NCI-H128 (cell line): ENCODE measurements at regions not wholly inside any gene's neighbourhood (a gene's known extent, or its start where the extent isn't known, plus 50 kb on each side); places are given as distances from the start of the nearest gene placed in this dataset.

Experiments
- DNase-seq: peaks from one replicate; lab custom pipeline; 2025; ENCODE audit not compliant: unreplicated experiment; lab: John Stamatoyannopoulos, UW

DNA sequence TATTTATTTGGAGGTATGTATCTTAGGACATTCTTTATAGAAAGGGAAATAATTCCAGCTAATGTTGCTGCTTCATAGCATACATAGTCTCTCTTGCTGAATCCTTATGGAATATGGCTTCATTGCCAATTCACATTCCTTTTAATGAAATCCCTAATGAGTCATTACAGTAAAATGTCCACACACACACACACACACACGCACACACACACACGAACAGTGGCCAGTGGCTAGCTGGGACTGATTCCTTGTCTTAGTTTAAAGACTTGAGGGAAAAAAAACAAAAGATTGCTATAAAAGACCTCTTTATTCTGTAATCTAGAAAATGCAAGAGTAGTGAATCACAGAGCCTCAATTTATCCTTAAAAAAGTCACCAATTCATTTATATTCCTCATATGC lies 301.6 kb downstream of the SLITRK6 start:
- DNase-seq: no peak

DNA sequence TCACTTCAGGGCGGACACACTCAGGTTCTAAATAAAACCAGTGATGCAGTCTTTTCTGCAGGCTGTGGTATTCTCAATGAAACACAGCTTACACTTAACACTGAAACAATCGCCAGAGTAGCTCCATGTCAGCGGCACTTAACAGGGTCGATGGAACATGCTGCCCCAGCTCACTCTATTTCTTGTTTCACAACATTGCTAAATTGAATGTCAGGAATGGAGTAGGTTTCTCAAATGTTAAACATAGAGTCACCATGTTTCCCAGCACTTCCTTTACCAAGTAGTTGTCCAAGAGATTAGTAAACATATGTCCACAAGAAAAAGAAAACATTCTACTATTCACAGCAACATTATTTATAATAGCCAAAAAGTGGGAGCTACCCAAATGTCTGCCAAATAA lies 306.9 kb downstream of the SLITRK6 start:
- DNase-seq: no peak

DNA sequence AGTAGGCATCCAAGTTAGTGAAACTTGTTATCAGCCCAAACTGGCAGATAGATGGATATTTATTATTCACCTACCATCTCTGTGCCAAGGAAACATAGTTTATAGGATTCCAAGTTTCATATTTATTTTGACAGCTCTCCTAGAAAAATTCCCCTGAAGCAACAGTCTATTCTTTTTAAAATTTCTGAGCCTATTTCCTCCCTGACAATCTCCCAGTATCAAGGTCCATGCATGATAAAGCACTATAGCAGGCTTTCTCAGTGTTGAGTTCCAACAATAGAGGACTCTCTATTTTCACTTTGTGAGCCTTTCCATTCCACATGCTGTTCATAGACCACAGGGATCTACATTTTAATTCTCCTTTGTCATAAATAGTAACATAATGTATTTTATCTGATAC lies 312.6 kb downstream of the SLITRK6 start:
- no peak for DNase-seq

DNA sequence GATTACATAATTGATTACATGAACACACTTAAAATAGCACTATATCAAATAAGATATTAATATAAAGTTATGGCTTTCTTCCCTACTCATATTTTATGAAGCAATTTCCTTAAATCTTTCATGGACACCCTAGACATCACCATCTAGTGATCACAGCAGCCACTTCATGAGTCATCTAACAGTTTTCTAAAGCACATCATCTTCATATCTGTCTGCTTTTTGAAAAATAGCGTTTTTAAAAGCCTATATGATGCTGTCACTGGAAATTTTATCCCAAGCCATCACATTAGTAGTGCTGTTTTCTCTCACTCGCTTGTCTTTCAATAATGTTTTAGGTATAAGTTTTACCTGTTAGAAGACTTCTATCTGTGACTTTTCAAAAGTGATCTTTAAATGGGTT lies 326.1 kb downstream of the SLITRK6 start:
- DNase-seq: no peak

DNA sequence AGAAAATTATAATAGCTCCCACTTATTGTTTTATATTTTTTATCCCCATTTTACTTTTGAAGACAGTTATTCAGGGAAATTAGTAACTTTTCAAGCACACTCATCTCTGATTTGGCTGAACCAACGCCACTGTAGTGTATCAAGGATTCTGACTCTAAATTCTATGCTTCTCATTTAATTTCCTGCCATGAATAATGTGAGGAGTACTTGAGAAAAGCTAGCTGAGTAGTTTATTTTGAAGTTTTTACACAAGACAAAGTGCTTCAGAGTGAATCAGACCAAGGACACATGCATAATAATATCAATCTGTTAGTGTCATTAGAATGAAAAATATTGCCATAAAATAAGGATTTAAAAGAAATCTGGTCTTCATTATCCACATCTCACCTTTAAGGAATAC lies 329.9 kb downstream of the SLITRK6 start:
- DNase-seq: no peak

DNA sequence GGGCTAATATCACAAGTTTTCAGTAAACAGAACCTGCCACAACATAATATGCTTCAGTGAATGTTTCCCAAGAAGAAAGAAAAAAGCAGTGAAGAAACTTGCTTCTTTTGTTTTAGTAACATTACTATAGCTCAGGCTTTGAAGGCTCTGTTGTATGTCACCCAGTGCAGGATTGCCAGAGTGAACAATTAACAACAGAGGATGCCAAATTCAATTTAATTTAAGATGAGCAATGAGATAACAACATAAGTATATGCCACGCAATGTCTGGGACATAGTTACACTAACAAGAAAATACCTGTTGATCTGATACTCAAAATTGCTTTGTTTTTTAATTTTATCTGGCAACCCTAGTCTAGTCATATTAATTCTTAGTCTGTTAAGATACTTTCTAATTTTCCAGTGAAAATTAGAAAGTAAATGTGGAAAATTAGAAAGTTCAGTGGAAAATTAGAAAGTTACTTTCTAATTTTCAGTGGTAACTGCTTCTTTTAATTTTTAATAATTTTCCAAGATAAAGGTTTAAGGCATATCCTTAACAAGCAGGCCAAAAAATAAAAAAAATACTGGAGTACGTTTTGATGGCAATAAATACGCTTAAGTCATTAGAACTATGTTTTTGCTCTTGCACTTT lies 336.3 kb downstream of the SLITRK6 start:
- no peak for DNase-seq

DNA sequence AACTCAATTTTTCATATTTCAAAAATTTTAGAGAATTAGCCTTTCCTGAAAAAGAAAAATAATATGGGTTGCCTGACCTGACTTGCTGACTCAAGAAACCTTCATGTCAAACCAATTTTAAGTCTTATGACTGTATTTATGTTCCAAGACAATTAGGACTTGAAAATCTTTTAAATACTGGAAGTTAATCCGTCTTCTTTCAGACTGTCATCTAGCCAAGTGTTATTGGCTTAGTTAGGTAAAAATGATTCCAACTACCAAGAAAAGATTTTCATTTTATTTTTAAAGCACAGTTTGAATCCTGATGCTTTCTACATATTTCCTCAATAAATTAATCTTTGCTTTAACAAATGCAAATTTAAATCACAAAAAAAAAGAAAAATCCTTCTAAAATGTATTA lies 337.6 kb downstream of the SLITRK6 start:
- DNase-seq: no peak

DNA sequence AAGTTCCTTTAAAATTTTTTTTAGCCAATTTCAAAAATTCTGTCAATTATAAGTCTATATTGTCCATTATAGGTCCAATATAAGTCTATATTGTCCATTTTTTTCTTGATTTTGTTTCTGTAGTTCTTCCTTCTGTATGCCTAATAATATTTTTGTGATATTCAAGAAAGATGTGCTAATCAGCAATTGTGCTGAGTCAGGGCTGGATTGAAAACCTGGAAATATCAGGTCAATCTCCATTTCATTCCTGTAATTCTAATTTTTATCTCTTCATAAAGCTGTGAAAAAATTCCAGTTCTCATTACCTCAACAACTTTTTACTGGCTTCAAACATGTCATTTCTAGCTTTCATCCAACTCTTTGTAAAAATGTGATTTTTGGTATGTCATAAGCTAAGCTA lies 353.7 kb downstream of the SLITRK6 start:
- DNase-seq: no peak

DNA sequence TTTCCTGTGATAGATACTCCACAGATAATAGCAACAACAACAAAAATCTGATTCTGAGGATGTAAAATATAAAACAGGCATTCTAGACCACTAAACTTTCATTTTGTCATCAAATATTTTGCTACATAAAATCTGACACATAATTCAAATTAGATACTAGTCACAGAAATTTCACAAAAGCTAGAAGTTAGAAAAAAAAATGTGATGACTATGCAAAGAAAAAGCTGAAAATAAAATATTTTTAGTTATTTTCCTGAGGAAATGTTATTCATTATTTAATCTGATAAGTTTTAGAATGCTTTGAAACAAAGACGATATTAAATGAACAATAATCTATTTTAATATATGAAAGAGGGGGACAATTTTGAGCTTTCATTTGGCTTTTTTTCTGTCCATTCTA lies 357.2 kb downstream of the SLITRK6 start:
- no peak for DNase-seq

DNA sequence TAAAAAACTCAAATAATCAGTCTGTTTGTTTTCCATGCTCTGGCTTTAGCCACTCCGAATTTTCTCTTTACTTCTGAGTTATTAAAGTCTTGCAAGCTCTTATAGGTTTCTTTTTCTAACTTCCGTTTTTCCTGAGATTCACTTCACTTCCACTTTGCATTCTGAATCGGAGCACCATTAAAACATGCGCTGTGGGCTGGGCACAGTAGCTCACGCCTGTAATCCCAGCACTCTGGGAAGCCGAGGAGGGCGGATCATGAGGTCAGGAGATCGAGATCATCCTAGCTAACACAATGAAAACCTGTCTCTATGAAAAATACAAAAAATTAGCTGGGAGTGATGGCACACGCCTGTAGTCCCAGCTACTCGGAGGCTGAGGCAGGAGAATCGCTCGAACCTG lies 357.9 kb downstream of the SLITRK6 start:
- no peak for DNase-seq

DNA sequence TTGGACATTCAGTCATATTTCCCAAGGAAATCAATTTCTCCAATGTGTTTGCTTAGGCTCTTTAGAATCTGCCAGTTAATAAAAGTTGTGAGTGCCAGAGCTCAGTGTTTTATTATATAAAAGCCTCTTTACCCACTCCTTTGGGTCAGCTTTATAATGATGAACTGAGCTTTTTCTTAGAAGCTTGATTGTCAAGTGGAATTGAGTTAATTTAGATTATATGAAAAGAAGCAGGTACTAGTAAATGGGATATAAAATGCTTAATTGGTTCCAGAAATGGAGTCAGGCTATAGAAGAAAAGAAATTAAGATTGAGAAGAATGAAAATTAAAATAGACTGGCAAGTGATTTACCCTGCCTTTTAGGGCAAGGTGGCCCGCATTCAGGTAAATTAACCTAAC lies 363.2 kb downstream of the SLITRK6 start:
- no peak for DNase-seq

DNA sequence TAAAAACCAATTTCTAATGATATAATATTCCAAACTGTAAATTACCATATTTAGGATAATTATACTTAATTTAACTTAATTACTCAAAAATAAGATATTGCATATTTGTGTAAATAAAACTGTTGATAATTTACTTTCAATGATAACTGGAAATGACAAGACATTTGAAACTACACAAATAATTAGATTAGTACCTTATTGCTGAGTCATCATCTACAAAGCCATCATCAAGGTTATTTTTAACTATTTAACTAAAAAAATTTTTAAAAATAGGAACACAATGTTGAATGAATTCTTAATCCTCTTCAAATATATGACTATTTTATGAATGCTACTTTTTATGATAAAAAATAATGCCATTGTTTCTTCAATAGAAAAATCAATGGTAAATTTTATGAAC lies 364.3 kb downstream of the SLITRK6 start:
- no peak for DNase-seq

DNA sequence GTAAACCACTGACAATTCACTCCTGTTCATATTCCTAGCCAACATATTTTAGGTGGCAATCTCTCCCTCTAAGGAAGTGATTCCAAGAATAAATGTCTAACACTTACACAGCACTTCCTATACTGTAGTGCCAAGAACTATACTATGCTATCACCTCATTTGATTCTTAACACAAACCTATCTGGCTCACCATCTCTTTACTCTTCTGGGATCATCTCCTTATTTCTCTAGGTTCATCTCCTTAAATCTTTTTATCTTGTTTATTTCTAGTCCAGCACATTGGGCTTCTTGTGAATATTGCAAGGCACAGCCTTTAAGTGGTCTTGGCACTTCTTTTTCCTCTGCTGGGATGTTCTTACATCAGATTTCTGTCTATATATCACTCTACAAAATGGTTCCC lies 366.3 kb downstream of the SLITRK6 start:
- no peak for DNase-seq

DNA sequence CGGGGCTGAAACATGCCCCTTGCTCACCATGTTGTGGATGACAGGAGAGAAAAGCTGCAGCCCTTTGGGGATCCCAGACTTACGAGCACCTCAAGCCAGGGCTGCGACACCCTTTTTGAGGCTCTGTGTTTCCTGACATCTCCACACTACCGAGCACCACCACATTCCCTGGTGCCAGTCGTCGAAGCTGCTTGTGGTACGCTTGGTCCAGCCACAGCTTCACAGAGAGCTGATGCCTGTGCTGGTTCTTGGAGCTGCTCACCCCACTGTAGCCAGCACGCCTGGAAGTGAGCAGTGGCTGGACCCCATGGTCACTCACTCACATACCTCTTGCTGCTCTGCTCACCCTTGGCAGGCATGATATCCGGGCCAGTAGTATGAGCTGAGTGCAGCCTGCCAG lies 367.5 kb downstream of the SLITRK6 start:
- DNase-seq: no peak

DNA sequence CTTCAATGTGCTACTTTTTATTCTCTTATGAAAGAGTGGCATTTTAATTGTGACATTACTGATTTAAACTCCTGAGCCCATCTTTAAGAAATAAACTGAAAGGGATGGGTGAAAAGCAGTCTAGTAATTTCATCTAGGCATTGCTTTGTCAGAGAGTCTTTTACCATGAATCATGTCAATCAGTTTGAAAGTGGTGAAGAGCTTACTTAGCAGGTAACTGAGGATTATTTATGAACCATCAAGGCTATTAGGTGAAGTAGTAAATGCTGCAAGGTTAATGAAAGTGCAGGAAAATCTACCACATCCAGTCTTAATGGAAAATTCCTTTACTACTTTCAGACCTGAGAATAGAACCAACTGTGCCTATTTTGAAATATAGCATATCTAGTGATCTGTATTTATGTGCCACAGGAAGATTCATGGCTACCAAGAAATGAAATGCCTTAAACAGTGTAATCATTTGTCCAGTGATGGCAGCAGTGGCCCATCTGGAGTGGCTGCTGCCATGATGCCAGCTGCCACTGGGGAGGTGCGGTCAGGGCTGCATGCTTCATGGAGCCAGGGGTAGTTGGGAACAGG lies 368.9 kb downstream of the SLITRK6 start:
- no peak for DNase-seq

DNA sequence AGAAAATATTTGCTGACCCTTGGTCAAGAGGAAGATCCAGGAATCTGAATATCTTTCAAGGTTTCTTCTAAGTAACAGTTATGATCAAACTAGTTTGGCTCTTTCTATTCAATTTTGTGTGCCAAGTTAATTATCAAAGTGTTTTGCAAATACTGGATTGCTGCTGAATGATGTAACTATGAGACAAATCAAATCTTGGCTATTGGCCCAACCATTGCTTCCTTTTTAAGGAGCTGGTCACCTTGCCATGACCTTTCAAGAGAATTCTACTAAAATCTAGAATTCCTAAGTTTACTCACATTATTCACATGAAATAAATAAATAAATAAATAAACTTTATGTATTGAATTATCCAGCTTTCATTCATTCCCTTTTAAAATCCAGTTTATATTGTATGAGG lies 371.8 kb downstream of the SLITRK6 start:
- DNase-seq: no peak

DNA sequence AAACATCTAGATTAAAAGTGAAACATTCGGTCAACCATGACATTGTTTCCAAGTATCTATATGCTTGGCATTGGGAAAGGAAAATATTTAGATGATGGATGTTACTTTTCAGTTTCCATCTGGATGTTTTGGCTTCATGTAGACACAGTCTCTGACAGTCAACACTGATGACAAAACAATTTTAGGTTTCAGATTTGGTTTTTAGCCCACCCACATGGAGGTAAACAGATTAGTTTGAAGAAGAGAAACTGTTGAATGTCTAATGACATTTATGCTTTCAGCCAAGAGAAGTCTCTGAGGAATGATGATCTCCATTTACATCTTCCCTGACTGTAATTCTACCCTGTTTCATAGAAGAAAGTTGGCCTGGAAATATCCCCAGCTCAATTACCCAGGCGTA lies 379.1 kb downstream of the SLITRK6 start:
- no peak for DNase-seq

DNA sequence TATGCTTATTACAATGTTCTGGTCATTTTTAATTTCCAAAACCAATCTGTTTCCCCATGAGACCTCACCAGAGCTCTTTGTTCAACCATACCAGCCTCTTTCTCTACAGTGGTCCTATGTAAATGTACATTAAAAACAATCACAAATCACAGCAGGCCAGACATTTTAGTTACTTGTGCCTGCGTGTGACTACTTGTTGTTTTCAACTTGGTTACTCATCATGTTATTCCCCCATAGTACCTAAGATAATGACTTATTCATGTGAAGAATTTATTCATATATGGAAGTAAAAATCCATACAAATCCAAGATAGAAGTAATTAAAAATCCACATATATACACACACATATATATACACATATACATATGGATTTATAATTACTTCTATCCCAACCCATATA lies 379.6 kb downstream of the SLITRK6 start:
- DNase-seq: no peak

DNA sequence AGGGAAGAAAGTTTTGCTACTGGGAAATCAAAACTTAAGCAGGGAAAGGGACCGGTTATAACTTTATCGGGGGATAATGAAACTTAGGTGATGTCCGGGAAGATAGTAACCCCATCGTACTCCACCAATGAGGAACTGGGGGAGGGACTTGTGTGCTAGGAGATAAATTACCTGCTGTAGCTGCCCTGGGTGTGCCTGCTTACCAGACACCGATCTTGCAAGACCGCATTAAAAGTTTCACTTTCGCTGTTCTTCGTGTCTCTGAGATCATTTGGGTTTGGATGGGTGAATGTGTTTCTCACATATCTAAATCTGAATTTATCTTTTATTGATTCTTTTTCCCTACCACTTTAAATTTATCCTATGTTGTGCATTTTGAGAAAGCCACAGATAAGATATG lies 381.4 kb downstream of the SLITRK6 start:
- DNase-seq: no peak

DNA sequence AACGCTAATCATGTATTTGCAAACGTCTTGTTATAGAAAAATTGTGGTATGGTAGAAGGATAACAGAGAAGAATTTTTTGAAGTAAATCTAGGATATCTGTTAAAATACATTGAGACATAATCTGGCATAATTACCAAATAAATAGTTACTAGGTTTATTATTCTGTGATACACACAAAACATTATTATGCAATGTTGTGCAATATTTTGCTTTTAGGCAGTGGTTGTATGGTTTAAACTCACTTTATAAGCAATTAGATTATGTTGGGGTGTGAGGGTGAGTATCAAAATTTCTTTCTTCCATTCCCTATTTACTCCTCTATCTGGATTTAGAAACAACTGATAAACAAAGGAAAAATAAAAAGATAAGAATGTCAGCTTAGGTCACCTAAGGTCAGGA lies 385.6 kb downstream of the SLITRK6 start:
- no peak for DNase-seq

DNA sequence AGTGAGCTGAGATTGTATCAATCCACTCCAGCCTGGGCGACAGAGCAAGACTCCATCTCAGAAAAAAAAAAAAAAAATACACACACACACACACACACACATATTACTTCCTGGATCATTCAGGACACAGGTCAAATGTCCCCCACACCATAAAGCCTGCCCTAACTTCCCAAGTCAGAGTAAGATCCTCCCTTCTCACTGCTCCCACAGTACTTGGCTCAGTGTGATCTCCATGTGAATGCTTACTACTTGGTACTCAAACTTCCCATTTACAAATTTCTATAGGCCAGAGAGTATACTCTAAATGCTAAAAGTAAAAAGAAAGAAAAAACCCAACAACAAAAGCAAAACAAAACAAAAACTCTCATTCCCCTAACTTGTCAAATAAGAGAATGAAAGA lies 386.8 kb downstream of the SLITRK6 start:
- no peak for DNase-seq

DNA sequence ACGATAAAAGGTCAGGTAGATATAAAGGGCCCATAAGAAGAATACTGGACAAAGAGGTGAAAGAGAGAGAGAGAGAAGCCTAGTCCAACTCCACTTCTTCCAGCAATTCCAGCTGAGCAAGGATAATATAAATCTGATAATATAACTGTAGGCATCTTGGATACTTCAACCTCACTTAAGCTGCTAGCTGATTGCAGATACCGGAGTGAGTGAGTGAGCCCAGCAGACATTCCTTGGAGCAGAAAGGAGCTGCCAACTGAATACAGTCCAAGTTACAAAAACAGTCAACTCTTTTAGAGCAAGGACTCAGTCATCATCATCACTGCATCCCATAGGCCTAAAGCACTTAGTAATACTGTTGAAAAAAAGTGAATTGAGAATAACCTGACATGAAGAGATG lies 387.6 kb downstream of the SLITRK6 start:
- no peak for DNase-seq

DNA sequence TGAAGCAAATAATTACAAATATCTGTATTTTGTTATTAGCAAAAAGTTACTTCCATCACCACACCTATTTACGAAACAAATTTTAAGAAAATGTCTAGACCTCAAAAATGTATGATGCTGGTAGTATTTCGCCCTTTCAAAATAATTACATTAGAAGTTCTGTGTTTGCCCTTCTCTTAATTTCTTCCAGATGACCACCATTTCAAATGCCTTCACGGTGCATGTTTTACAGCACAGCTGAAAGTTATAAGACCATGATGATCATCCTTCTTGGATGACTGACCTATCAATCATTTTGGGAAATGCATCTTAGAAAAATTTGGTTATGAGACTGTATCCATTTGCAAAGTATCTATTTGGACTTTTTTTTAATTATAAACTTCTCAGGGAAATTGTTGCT lies 390.8 kb downstream of the SLITRK6 start:
- DNase-seq: no peak
